Fibroblast of peridontal ligament (primary cell): ENCODE measurements at regions not wholly inside any gene's neighbourhood (a gene's known extent, or its start where the extent isn't known, plus 50 kb on each side); places are given as distances from the start of the nearest gene placed in this dataset.
"Not testable (repeated sequence)": the region's sequence is repeated elsewhere in the genome, so short reads cannot be mapped to it uniquely, and the experiment has no call there.

Experiments
- DNase-seq: peaks from one replicate; pipeline ENCODE4 v3.0.0-alpha.2; 2010; ENCODE audit errors: extremely low read depth

DNA sequence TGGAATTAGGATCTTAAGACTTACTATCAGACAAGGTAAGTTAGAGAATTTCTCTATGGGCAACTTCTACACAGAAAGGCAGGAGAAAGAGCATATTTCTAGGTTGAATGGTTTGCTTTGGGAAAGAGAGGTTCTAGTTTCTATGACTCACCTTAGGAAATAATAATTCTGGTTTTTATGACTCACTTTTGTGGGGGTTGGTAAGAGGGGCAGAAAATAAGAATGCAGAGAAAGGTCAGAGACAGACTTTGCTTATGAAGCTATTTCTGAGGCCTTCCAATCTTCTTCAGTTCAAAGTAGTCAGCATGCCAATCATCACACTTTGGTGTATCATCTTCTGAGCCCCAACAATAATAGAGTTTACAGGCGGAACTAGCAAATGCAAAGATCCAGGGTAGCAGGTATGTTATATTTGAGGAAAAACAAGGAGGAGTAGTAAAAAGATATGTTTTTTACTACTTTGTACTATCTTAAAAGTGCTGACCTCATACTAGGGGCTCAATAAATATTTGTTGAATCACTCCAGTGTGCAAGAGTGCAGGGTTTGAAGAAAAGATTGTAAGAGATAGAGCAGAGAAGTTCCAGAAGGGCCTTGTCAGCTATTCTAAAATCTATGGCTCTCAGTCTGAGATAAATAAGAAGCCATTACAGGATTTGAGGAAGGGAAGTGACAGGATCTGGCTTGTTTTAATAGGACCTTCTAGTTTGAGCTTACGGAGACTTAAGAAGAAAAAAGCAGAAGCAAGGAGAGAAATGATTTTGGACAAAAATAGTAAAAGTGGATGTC lies 56.7 kb upstream of the LRFN5 start:
- DNase-seq, result peak; percentile 27

DNA sequence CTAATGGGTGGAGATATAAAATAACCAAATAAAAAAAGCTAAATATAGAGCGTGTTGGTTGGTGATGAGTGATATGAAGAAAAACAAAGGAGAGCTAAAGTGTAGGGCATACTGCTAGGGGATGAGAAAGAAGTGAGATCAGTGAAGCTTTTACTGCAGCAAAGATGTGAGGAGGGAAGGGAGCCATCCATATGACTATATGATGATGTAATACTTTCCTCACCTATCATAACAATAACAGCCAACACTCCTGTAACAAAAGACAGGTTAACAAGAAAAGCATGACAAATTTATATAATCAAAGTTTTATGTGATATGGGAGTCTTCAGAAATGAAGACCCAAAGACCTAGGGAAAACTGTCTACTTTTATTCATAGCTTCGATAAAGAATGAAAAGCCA lies 57.4 kb upstream of the LRFN5 start:
- no peak for DNase-seq

DNA sequence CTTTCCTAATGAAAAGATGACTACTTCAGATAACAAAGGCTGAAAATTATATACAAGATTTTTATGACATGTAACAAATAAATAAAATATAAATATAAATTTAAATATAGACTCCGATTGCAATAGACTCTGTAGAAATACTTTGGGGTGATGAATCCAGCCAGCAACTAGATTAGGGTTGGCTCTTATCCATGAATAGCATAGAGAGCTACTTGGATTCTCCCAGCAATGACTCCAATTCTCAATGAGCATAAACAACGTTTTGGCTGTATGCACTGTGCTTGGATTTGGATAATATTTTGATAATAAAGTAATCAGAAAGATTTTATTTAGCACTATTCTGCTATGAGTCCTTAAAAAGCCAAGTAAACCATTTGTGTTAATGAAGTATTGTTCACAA lies 58.0 kb upstream of the LRFN5 start:
- DNase-seq, result peak; percentile 55

DNA sequence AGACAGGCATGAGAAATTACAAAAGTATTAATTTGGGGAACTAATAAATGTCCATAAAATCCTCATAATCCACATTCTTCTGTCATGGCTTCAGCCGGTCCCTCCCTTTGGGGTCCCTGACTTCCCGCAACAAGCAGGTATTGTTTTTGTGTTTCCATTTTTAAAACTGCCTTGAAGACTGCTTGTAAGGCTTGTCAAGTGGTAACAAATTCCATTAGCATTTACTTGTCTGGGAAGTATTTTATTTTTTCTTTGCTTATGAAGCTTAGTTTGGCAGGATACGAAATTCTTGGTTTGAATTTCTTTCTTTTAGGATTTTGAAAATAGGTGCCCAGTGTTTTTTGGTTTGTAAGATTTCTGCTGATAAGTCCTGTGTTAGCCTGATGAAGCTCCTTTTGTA lies 65.3 kb upstream of the LRFN5 start:
- DNase-seq, result no peak

DNA sequence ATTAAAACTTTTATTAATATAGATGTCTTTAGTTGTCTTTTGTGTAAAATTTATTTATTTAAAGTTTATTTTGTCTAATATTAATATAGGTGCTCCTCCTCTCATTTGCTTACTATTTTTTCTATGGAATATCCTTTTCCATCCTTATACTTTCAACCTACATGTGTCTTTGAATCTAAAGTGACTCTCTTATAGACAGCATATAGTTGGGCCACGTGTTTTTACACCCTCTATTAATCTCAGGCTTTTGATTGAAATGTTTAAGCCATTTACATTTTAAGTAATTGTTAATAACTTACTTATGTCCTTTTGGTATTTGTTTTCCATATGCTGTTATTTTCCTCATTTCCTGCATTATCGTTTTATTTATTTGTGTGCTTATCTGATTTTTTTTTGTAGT lies 74.4 kb upstream of the LRFN5 start:
- no peak for DNase-seq

DNA sequence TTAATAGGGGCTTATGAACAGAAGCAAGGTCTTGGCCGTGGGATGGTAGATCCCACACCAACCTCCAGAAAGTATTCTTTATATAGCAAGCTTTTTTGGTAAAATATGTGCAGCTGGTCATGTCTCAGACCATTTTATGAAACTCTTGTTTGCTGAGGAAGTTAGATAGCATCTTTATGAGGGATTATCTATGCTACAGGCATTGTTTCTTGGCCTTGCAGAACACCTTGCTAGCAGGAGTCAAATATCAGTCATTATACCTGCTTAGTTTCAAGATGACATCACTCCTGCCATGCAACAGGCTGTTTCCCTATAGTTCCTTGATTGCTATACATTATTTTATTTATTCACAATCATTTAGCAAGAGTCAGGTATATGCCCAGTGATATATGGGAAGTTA lies 84.8 kb upstream of the LRFN5 start:
- DNase-seq, result no peak

DNA sequence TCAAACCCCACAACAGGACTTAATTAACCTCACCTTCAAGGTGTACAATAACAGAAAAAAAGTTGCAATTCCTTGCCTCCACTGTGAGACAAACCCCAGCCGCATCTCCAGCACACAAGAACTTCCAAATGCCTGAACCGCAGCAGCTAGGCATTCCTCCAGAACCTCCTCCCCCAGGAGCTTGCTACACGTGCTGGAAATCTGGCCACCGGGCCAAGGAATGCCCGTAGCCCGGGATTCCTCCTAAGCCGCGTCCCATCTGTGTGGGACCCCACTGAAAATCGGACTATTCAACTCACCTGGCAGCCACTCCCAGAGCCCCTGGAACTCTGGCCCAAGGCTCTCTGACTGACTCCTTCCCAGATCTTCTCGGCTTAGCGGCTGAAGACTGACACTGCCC lies 88.6 kb upstream of the LRFN5 start:
- not testable (repeated sequence) for DNase-seq

DNA sequence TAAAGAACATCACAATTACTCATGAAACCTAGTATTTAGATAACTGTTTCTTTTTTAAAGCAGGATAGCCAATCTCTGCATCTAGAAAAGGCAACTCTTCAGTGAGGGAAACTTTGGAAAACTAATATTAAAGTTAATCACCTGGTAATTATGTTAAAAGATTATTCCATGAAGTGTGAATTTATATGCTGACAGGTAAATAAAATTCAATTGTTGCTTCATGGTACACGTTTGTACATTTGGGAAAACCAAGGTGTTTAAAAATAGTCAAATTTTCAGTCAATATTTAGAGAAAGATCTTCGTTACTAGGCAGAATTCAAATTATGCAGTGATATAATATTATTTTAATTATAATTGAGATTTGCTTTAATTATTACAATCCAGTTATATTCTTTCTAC lies 100.1 kb upstream of the LRFN5 start:
- DNase-seq, result no peak

DNA sequence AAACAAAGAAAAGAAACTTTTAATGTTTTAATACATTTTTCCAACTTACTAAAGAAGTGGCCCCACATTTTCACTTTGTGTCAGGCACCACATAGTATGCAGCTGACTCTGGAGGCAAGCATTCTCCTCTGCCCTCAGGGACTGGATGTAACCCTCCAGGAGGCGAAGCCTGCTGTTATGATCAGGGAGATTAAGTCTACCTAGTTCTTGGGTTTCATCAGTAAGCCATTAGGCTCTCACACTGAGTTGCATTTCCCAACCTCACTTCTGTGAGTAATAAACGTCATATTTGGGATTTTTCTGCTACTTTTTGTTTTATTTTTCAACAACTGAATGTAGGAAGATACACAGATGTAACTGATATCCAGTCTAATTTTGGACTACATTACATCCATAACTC lies 101.2 kb upstream of the LRFN5 start:
- no peak for DNase-seq

DNA sequence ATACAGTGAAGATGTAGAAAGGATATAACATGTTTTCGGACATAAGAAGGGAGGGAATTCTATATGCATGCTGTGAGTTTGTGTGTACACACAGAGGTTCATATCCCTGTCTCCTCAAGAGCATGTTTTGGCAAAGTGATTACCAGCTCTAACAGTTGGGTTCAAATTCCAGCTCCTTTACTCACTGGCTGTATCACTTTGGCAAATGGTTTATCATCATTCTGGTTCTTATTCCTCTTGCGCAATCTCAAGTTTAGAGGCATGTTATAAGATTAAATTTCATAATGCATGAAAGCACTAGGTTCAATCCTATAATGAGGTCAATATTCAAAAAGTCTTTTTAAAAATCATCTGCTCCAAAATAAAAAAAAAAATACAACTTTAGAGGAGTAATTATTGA lies 107.7 kb upstream of the LRFN5 start:
- DNase-seq, result no peak

DNA sequence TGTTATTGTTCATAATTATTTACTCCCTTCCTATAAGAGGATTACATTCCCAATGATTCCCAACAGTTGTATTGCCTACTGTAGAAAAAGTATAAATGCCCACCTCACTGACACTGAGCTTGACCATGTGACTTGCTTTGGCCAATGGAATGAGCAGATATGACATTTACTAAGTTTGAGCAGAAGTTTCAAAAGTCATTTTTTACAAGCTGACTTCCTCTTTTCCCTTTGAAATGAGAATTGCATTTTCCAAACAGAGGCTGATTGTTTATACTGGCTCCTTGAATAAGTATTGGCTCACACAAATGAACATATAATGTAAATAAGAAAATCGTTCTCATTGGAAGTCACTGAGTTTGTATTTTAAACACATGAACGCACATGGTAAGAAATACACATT lies 116.4 kb upstream of the LRFN5 start:
- DNase-seq, result no peak

DNA sequence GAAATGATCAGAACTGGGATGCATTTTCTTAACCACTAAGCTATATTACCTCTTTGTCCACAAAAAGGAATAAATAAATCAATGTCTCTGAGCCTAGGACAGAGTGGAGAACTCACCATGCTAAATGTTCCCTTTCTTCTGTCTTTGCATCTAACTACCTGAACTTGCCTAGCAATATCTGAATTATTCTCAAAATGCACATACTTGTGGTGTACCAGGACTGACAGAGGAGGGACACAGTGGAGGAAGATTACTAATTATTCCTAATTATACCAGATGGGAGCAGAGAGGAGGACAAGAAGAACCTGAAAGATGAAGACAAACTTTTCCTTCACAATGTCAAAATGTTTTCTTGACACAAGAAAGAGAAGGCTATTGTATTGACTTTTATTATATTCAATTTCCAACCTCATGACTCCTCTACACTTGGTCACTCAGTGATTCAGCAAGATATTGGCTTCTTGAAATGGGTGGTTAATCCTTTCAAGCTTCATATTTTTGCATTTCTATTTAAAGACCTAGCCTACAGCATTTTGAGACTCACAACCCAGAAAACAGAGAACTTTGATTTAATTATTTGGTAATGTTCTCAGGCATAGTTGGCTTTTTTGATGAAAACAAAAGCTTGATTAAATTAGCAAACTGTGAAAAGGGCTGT lies 117.2 kb upstream of the LRFN5 start:
- no peak for DNase-seq

DNA sequence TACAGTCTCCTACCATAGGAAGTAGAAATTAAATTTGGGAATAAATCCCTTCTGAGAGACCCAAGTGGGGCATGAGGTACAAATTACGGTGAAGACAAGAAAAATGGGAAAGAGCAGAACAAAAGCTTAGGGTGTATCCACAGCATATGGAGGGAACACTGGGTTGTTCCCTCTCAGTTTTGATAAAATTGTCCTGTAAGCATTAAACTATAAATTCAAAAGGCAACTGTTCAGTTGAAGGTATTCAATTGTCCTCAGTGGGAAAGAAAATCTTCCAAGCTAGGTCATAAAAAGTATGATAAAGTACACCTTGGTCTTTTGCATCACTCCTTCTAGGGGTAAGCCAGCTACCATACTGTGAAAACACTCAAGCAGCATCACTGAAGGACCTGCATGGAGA lies 118.3 kb upstream of the LRFN5 start:
- no peak for DNase-seq

DNA sequence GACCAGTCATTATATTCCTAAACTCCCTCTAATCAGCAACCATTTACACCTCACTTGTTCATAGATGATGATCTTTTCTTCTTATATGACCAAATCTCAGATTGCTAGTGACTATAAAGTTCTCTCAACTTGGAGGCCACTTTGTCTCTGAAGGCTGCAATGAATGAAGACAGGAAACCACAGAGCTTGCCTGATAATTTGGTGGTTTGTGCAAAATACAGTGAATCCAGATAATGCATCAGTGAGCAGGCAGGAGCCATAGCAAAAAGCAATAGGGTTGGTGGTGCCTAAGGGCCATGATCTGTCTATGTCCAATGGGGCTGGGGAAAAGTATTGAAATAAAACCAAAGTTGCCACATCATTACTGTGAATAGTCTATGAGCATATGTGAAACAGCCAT lies 123.8 kb upstream of the LRFN5 start:
- no peak for DNase-seq

DNA sequence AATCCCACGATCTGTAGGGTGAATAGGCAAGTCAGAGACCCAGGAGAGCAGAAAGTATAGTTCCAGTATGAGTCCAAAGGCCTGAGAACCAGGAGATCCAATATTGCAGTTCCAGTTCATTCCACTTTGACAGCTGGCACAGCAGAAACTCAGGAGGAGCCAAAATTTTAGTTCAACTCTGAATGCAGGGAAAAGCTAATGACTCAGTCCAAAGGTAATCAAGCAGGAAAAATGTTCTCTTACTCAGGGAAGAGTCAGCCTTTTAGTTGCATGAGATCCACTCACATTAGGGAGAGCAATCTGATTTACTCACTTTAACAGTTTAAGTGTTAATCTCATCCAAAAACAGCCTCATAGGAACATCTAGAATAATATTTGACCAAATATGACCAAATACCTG lies 130.2 kb upstream of the LRFN5 start:
- DNase-seq, result no peak

DNA sequence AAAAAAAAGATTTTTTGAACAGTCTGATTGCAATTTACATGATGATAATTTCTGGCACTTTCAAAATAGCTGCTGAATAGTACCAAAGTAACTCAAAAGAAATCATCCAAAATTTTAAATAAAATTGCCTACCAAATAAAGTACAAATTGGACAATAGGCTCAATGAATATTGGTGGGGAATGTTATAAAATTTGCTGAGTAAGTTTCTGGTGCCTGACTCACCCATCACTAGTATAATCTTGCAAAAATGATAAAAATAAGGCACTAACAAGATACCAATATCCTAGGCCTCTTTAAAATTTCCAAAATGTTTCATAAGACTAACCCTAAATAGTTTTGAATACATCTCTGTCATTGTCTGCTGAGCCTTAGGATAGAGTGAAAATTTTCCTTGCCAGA lies 145.3 kb upstream of the LRFN5 start:
- no peak for DNase-seq

DNA sequence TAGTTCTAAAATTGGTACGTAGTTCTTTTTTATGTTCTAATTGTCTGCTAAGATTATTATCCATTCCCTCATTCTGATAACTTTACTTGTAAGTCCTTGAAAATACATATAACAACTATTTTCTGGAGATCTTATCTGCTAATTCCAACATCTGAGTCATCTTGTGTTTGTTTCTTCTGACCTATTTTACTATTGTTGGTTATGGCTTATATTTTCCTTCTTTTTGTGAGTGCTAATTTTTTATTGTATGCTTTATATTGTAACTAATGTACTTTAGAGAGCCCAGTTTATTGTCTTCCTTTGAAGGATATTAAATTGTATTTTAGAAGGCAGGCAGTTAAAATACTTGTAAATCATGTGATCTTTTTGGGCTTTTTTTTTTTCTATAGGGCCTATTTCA lies 149.3 kb upstream of the LRFN5 start:
- DNase-seq, result no peak

DNA sequence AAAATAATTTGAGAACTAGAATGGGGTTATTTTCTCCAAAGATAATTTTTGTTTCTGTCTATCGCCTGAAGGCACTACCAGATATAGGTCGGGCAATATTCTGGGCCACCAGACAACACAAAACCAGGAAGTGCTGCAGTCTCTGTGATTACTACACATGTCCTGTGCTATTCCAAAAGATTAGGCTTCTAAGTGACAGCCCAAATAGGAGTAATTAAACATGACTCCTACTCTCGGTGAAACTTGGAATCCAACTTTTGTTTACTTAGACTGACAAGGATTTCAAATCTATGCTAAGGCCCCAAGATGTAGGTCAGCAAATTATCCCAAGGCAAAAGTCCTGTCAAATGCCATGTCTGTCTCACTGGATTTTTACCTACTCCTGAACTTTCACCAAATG lies 157.6 kb upstream of the LRFN5 start:
- DNase-seq, result no peak

DNA sequence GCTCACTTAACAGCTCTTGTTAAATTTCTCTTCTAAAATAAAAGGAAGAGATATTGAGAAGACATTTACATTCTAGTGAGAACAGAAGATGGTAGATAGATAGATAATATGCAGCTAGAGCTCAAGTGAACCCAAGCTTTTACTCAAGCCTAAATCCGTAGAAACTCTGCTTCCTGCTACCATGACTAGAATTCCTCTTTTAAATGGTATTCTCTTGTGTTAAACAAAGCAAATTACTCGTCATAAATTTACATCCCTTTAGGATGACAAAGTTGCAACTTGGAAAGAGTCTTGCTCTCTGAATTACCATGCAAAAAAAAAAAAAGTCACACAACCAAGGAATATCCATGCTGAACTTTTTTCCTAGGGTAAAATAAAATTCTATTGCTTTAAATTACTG lies 160.7 kb upstream of the LRFN5 start:
- DNase-seq, result no peak

DNA sequence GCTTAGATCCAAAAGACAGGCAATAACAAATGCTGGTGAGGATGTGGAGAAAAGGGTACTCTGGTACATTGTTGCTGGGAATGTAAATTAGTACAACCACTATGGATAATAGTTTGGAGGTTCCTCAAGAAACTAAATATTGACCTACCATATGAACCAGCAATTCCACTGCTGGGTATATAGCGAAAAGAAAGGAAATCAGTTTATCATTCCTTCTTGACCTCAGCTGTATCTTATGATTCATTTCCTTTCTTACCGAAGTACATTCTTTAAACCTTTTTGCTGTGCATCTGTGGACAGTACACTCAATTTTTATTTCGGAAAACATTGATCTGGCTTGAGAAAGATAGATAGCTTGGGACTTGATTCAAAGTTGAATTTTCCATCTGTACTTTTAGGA lies 183.2 kb upstream of the LRFN5 start:
- no peak for DNase-seq

DNA sequence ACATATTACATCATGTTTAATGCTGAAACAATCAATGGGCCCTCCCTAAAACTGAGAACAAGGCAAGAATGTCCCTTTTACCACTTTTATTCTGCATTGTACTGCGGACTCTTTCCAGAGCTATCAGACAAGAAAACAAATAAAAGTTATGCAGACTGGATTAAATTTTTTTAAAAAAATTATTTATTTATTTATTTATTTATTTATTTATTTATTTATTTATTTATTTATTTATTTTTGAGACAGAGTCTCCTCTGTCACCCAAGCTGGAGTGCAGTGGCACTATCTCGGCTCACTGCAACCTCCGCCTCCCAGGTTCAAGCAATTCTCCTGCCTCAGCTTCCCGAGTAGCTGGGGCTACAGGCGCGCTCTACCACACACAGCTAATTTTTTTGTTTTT lies 185.4 kb upstream of the LRFN5 start:
- not testable (repeated sequence) for DNase-seq

DNA sequence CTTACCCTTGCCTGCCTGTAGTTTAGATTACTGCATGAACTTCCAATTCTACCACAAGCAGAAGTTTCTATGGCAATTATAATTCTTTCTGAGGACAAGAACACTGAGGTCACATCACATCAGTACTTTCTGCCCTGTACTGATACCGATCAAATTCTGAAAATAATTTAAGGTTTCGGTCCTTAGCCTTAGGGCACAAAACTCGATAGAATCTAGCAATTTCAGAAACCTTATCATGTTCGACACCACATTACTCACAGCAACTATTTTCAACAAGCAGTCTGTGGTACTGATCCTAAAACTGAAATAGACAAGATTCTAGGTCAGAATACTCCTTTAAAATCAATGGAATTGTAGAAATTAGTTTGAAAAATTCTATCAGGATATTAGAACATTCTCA lies 187.0 kb upstream of the LRFN5 start:
- DNase-seq, result no peak

DNA sequence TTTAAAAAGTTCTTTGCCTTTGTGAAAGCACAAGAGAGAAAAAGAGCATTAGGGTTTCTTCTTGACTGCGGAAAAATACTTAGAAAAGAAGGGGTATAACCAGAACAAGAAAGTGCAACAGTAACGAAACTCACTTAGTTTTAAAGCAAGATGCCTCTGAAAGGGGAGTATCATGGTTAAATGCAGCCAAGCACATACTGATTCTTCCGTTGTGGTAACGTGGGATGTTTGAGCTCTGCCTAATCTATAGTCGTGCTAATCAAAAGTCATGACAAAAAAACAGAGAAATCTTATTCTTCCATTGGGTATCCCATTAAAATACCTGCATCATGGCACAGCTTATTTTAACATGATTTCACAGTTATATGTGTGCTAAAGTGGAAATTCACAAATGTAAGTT lies 187.8 kb upstream of the LRFN5 start:
- no peak for DNase-seq

DNA sequence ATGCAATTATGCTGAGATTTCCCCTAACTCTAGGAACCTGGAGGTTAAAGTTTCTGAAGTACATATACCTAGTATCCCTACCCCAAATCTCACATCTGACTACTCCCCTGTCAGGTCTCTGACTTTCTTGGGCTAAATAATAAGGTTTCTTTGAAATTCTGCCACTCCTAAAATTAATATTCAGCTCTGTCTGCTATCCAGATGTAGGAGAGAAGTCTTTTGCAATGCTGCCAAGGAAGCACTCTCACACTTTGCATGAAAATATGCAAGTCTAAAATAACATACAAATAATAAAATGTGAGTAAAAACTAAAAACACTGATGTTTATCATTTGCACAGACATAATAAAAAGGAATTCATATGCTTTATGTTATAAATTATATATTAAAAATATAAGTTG lies 196.9 kb upstream of the LRFN5 start:
- DNase-seq, result no peak
